Choroid plexus epithelial cell (primary cell): ENCODE measurements at regions not wholly inside any gene's neighbourhood (a gene's known extent, or its start where the extent isn't known, plus 50 kb on each side); places are given as distances from the start of the nearest gene placed in this dataset.

Experiments
- DNase-seq: peaks from one replicate; pipeline ENCODE4 v3.0.0-alpha.2; 2010; ENCODE audit warnings: low read depth
- H3K4me3 ChIP-seq: 2 replicates; pipeline ENCODE4 v1.5.1; 2011; ENCODE audit warnings: low read depth, mild to moderate bottlenecking, control low read depth, low read length, moderate library complexity
- CTCF ChIP-seq: conservative IDR thresholded peaks from 2 replicates; pipeline ENCODE4 v1.5.1; 2011; ENCODE audit warnings: low read depth, mild to moderate bottlenecking, control low read depth, inconsistent platforms, low read length, moderate library complexity

GRCh38 chr2:234649951-234650350 is 153.1 kb upstream of the ARL4C start:
- TF ChIP-seq CTCF = no peak
- H3K4me3 ChIP-seq = no peak overlapping the region
- no peak for DNase-seq

GRCh38 chr2:234643407-234643806 is 146.5 kb upstream of the ARL4C start:
- no peak for TF ChIP-seq CTCF
- H3K4me3 ChIP-seq = no peak overlapping the region
- DNase-seq = no peak

- DNase-seq = no peak
- no peak for TF ChIP-seq CTCF
- H3K4me3 ChIP-seq = no peak overlapping the region
These were observed 144.2 kb upstream of the ARL4C start for GRCh38 chr2:234641086-234641485.

- H3K4me3 ChIP-seq = no peak overlapping the region
- no peak for DNase-seq
- TF ChIP-seq CTCF = no peak
These were observed 143.8 kb upstream of the ARL4C start for GRCh38 chr2:234640657-234641056.

GRCh38 chr2:234638966-234639365 is 142.1 kb upstream of the ARL4C start:
- no peak overlapping the region for H3K4me3 ChIP-seq
- TF ChIP-seq CTCF = no peak
- DNase-seq = no peak

GRCh38 chr2:234635284-234635683 is 138.4 kb upstream of the ARL4C start:
- peak; percentile 51 for DNase-seq
- TF ChIP-seq CTCF = peak; percentile 54
- no peak overlapping the region for H3K4me3 ChIP-seq

- TF ChIP-seq CTCF = no peak
- no peak for DNase-seq
- H3K4me3 ChIP-seq = no peak overlapping the region
These were observed 136.8 kb upstream of the ARL4C start for GRCh38 chr2:234633581-234634230.
